ENCODE measurements at regions not wholly inside any gene's neighbourhood (a gene's known extent, or its start where the extent isn't known, plus 50 kb on each side); places are given as distances from the start of the nearest gene placed in this dataset.

GRCh38 chr13:69296130-69296529 is 811.5 kb upstream of the ATXN8OS start:
- no peak for DNase-seq
- H3K27ac ChIP-seq (replicated peaks): no peak overlapping the region
- no peaks in the 10 kb centered on the region for H3K9me3 ChIP-seq (replicated peaks)
- no peaks in the 10 kb centered on the region for H3K36me3 ChIP-seq
- TF ChIP-seq CTCF (IDR thresholded peaks at IDR 0.05; ENCODE audit: borderline replicate concordance): no peak
- H3K4me3 ChIP-seq: no peak overlapping the region
- no peaks in the 10 kb centered on the region for H3K4me1 ChIP-seq
- no peaks in the 10 kb centered on the region for H3K27me3 ChIP-seq (ENCODE audit: low read depth)
- intact Hi-C loops (cut with micrococcal nuclease): no loop called here

- DNase-seq: no peak
- Histone ChIP-seq H3K27me3 (ENCODE audit: low read depth) (no peaks in the 10 kb centered on the region), H3K36me3 (no peaks in the 10 kb centered on the region), H3K4me1 (no peaks in the 10 kb centered on the region), H3K27ac (replicated peaks) (no peak overlapping the region), H3K9me3 (replicated peaks) (no peaks in the 10 kb centered on the region), H3K4me3 (no peak overlapping the region)
- intact Hi-C loops (cut with micrococcal nuclease): no loop called here
- TF ChIP-seq CTCF (IDR thresholded peaks at IDR 0.05; ENCODE audit: borderline replicate concordance): no peak
These were observed 814.7 kb upstream of the ATXN8OS start for GRCh38 chr13:69292789-69293425.

GRCh38 chr13:69291292-69291906 is 816.2 kb upstream of the ATXN8OS start:
- intact Hi-C loops (cut with micrococcal nuclease): no loop called here
- Histone ChIP-seq H3K4me3 (no peak overlapping the region), H3K27me3 (ENCODE audit: low read depth) (no peaks in the 10 kb centered on the region), H3K36me3 (no peaks in the 10 kb centered on the region), H3K9me3 (replicated peaks) (peaks cover under 1% of the 10 kb centered on the region), H3K4me1 (no peaks in the 10 kb centered on the region), H3K27ac (replicated peaks) (no peak overlapping the region)
- DNase-seq: no peak
- TF ChIP-seq CTCF (IDR thresholded peaks at IDR 0.05; ENCODE audit: borderline replicate concordance): no peak

- H3K27me3 ChIP-seq (ENCODE audit: low read depth): no peaks in the 10 kb centered on the region
- no peak for TF ChIP-seq CTCF (IDR thresholded peaks at IDR 0.05; ENCODE audit: borderline replicate concordance)
- no peak overlapping the region for H3K4me3 ChIP-seq
- H3K36me3 ChIP-seq: no peaks in the 10 kb centered on the region
- no peaks in the 10 kb centered on the region for H3K4me1 ChIP-seq
- no peak for DNase-seq
- peaks cover 11% of the 10 kb centered on the region for H3K9me3 ChIP-seq (replicated peaks)
- intact Hi-C loops (cut with micrococcal nuclease): no loop called here
- H3K27ac ChIP-seq (replicated peaks): no peak overlapping the region
These were observed 819.6 kb upstream of the ATXN8OS start for GRCh38 chr13:69288026-69288425.

GRCh38 chr13:69287050-69287698 is 820.5 kb upstream of the ATXN8OS start:
- Histone ChIP-seq H3K36me3 (no peaks in the 10 kb centered on the region), H3K27ac (replicated peaks) (no peak overlapping the region), H3K27me3 (ENCODE audit: low read depth) (no peaks in the 10 kb centered on the region), H3K9me3 (replicated peaks) (peaks cover 11% of the 10 kb centered on the region), H3K4me3 (no peak overlapping the region), H3K4me1 (no peaks in the 10 kb centered on the region)
- TF ChIP-seq CTCF (IDR thresholded peaks at IDR 0.05; ENCODE audit: borderline replicate concordance): no peak
- DNase-seq: no peak
- intact Hi-C loops (cut with micrococcal nuclease): no loop called here
